DLD1 (cell line): ENCODE measurements at regions not wholly inside any gene's neighbourhood (a gene's known extent, or its start where the extent isn't known, plus 50 kb on each side); places are given as distances from the start of the nearest gene placed in this dataset.
"Not testable (repeated sequence)": the region's sequence is repeated elsewhere in the genome, so short reads cannot be mapped to it uniquely, and the experiment has no call there.

Experiments
- in situ Hi-C: cut with HindIII; loops from 2 replicates; pipeline ENCODE4 v1.10.0; 2017; ENCODE audit warnings: low sequenced_read_pairs

DNA sequence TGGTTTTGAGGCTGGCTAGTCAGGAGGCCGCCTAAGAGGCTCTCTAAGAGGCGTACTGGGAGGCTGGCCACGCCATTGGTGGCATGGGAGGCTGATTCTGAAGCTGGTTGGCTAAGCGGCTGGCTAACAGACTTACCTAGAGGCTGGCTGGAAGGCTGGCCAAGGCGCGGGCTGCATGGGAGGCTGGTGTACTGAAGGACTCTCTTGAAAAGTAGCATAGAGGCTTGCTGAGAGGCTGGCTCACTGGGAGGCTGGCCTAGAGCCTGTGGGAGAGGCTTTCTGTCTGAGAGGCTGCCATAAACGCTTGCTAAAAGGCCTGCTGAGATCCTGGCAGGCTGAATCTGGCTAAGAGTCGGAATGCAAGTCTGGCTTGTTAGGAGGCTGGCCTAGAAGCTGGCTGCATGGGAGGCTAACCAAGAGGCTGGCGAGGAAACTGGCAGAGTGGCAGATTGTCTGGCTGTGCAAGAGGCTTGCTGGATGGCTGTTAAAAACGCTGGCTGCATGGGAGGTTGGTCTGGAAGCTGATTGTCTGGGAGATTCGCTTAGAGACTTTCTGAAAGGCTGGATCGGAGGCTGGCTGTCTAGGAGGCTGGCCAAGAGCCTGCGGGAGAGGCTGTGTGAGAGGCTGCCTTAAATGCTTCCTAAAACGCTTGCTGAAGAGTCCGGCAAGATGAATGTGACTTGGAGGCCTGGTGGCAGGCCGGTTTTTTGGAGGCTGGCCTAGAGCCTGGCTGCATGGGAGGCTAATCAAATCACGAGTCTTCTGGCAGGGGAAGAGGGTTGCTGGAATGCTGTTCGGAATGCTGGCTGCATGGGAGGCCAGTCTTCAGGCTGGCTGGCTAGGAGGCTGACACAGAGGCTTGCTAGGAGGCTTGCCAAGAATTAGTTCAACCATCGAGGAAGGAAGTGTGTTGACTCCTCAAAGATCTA is 134.2 kb downstream of the OR13A1 start:
- in situ Hi-C loops, result no loop called here

DNA sequence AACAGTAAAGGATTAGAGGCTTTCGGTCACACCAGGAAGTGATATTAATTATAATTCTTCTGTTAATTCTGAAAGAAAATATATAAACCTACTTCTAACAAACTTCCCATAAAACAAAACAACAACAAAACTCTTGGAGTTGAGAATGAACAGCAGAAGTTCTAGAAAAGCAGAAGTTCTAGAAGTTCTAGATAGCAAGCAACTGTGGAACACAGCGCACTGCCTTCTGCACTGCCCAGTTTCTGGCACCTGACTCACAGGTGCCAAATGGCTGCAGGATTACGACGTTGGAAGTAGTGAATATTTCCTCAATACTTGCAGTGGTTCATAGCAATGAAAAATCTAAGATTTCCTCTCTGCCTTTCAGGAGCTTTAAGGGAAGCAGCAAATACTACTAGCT is 132.2 kb downstream of the OR13A1 start:
- in situ Hi-C loops, result no loop called here

DNA sequence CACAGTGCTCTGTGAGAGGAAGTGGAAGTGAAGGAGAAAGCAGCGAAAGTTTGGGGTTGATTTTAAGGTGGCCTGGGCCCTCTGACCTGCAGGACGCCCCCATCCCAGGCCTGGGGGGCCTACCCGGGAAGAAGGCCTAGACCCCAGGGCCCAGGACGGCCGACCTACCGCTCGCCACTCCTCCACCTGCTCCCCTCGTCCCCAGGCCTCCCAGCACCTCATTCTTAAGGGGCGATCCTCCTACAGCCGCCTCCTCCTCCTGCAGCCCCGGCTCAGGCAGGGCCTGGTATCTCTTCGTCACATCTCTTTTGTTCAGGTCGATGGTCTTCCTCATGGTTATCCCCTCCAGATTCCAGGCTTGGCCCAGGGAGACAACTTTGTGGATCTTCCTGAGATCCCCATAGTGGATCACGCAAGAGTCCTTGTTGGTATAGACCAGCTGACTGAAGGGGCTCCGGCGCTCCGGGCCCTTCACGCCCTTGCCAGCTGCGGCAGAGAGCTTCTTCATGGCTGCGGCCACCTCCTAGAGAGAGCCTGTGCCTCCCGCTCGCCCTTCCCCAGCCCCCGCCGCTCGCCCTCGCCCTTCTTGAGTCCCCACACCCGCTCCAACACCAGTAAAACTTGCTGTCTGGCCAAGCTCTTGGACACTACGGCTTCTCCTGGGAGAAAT is 117.5 kb downstream of the OR13A1 start:
- in situ Hi-C loops, result no loop called here

GRCh38 chr10:45198486-45199204 is 116.8 kb downstream of the OR13A1 start:
- in situ Hi-C loops, result no loop called here

- in situ Hi-C loops, result no loop called here
Measured at GRCh38 chr10:45199205-45199740, 116.1 kb downstream of the OR13A1 start.

DNA sequence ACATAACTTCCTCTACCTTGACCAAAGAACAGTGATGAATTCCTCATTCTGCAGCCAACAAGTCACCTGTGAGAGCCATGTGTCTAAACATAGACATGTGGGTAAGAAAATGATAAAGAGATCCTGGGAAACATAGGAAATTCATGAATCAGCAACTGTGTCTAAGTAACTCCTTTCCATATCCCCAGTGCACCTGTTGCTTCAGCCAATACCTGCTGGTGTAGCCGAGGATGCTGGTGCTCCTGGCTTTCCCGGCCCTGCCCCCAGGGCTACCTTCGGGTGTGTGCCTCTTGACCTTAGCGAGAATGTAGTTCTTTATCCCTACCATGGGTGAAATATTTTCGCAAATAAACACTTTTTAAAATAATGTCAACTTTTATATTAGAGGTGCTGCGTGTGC is 114.1 kb downstream of the OR13A1 start:
- in situ Hi-C loops, result no loop called here

- in situ Hi-C loops, result no loop called here
Measured at GRCh38 chr10:45202242-45202641, 113.2 kb downstream of the OR13A1 start.

- in situ Hi-C loops, result no loop called here
Measured at GRCh38 chr10:45204954-45205775, 110.2 kb downstream of the OR13A1 start.

- in situ Hi-C loops, result no loop called here
Measured at GRCh38 chr10:45209888-45210287, 105.5 kb downstream of the OR13A1 start.

DNA sequence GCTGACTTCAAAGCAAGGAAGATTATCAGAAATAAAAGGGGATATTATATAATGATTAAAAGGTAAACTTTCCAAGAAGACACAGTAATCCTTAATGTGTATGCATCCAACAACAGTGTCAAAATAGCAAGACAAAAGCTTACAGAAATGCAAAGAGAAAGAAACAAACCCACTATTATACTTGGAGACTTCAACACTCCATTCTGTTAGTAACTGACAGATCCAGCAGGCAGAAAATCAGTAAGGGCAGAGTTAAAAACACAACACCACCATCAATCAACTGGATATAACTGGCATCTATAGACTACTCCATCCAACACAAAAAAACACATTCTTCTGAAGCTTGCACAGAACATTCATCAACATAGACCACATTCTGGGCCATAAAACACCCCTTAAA is 103.8 kb downstream of the OR13A1 start:
- in situ Hi-C loops, result no loop called here

- in situ Hi-C loops, result no loop called here
Measured at GRCh38 chr10:45219416-45219815, 96.0 kb downstream of the OR13A1 start.

DNA sequence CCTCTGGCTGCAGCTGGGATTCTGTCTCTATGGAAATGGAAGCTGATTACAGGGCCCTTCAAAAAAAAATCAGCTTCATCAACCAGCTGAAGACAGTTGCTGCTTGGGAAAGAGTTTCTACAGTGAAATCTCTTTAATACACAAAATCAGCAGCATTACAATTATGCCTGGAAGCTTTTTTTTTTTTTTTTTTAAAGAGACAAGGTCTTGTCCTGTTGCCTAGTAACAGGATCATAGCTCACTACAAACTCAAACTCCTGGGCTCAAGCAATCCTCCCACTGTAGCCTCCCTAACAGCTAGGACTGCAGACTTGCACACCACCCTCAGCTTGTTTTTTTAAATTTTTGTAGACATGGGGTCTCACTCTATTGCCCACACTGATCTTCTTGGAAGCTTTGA is 94.5 kb downstream of the OR13A1 start:
- in situ Hi-C loops, result loop anchor here (10.0 kb wide), 1 partner anchor 64 kb away; no protein-coding TSS in a partner anchor

DNA sequence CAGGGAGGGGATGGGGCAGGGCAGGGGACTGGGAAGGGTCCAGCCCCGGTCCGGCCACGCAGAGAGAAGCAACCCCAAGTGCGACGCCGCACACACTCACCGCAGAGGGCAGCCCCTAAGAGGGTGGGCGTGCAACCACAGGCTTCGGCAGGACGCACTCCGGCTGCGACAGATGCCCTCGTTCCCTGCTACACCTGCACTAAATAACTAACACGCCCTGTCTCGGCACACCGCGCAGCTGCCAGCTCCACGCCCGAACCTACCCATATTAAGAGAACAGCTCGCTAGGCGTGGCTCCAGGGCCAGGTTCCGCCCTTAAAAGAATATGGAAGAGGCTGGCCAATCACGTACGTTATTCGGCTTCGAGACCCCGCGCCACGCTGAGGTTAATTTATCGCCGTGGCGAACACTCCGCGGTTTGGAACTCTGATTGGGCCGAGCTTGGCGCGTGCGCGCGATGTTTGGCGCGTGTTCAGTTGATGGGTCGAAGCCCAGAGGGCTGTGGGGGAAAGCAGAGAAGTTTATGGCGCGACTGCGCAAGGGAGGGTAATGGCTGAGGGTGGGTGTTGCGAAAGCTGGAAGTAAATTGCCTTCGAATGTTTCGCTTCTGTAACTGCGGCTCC is 91.1 kb downstream of the OR13A1 start:
- in situ Hi-C loops, result loop anchor here (10.0 kb wide), 1 partner anchor 60 kb away; no protein-coding TSS in a partner anchor

DNA sequence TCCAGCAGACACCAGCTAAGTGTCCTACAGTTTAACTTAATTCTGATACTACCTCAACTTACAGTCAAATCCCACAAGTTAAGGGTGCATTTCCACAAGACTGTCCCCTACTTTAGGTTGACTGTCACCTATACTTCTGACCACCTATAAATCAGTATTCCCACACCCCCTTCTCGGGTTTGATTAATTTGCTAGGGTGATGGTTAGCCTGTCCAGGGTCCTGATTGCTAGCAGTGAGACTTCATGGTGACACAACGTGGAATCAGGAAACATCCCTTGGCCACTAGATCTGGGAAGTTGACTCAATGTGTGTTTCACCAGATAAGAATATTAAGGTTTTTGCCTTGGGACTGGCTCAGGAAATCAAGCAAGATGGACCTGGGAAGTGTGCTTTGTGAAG is 88.4 kb downstream of the OR13A1 start:
- in situ Hi-C loops, result loop anchor here (10.0 kb wide), 1 partner anchor 58 kb away; no protein-coding TSS in a partner anchor

DNA sequence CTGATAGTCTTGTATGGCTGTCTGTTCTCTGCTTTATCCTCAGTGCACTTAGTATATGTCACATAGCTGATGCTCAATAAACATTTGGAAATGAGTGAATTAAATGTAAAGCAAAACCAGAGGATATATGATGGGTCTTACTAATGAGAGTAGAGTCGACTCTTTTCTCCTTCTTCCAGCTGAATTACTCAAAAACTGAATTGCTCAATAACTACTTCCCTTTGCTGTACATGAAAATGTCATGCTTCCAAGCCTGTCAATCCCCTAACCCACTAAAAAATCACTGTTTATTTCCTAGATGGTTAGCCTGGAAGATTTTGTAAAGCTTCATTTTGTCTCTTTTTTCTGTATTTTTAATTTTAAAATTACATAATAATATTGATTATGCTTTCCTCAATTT is 88.0 kb downstream of the OR13A1 start:
- in situ Hi-C loops, result loop anchor here (10.0 kb wide), 1 partner anchor 57 kb away; no protein-coding TSS in a partner anchor

DNA sequence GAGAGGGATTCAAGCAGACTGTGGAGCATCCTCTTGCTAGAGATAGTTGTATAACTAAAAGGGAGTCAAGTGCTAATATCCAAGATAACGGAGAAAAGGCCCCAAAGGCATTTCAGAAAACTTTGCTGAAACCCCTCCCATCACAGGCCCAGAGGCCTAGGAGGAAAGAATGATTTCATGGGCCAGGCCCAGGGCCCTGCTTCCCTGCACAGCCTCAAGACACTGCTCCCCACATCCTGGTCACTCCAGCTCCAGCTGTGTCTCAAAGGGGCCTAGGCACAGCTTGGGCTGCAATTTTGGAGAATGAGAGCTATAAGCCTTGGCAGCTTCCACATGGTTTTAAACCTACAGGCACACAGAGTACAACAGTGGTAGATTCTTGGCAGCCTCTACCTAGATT is 85.6 kb downstream of the OR13A1 start:
- in situ Hi-C loops, result loop anchor here (10.0 kb wide), 1 partner anchor 55 kb away; no protein-coding TSS in a partner anchor

GRCh38 chr10:45235260-45235769 is 80.1 kb downstream of the OR13A1 start:
- in situ Hi-C loops, result not testable (repeated sequence)

DNA sequence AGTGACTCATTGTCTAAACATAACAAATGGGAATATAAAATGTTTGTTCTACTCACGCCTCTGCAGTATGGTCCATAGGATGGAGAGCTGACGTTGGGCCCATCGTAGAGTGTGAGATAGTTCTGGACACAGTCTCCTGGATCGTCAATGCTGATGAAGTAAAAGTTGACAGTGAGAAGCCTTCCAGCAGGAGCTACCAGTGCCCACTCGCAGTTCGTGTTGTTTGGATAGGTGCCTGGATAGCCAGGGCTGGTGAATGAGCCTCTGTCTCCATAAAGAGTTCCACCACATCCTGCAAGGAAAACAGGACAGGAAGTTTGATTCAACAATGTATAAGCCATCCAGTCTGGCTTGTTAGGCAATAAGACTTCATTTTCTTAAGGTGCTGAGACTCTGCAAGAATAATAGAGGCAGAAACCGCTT is 79.6 kb downstream of the OR13A1 start:
- in situ Hi-C loops, result no loop called here

DNA sequence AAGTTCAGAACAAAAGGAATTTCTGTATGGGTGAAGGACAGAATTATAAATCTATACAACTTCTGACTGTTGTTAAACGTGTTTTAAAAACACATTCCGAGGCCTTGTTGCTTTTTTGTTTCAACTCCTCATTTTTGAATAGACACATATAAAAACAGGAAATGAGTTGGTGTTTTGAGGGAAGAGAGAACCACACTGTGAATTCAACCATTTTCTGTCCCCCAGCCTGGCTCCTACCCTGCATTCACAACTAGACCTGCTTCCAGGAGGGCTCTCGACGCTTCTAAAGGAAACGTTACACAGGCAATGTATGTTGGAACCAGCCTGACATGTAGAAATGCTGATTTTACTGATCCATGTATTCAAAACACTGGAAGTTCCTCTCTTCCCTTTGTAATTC is 76.5 kb downstream of the OR13A1 start:
- in situ Hi-C loops, result no loop called here
